ENCODE measurements at regions not wholly inside any gene's neighbourhood (a gene's known extent, or its start where the extent isn't known, plus 50 kb on each side); places are given as distances from the start of the nearest gene placed in this dataset.

GRCh38 chr3:61372723-61373122 lies 121.5 kb upstream of the FHIT start:
- no peaks in the 10 kb centered on the region for H3K36me3 ChIP-seq (ENCODE audit: control insufficient read depth in 2 of 2, insufficient read depth in 2 of 2, low read length in 1 of 2)
- no peak overlapping the region for H2AFZ ChIP-seq (ENCODE audit: control insufficient read depth, low read depth, low read length)
- CTCF ChIA-PET, result interaction anchor here (0.8 to 4.7 kb wide), 7 partner anchors 8 to 816 kb away, joined by 3 to 32 read pairs (median 5); no protein-coding TSS in a partner anchor
- in situ Hi-C loops (cut with MboI), result loop anchor here (10.0 kb wide), 2 partner anchors 618 to 1798 kb away; no protein-coding TSS in a partner anchor
- no peak overlapping the region for H3K9ac ChIP-seq (ENCODE audit: control insufficient read depth, insufficient read depth, low read length)
- H3K4me3 ChIP-seq, result no peak overlapping the region
- 97% methylated on average over 1 of the region's 1 CpG for WGBS (ENCODE audit: insufficient coverage, insufficient replicate concordance, low lambda C conversion rate, missing lambda C conversion rate)
- no peaks in the 10 kb centered on the region for H3K79me2 ChIP-seq (ENCODE audit: control insufficient read depth, insufficient read depth, low read length)
- no peaks in the 10 kb centered on the region for H3K4me1 ChIP-seq (ENCODE audit: control insufficient read depth, insufficient read depth, low read length)
- FAIRE-seq (no peak), ATAC-seq (no peak), DNase-seq (ENCODE audit: low read depth, low spot score) (no peak)
- RAD21 ChIA-PET (ENCODE audit: unreplicated experiment), result no interaction called here
- no TSS peak for BruUV-seq (replicated peaks)
- H3K27me3 ChIP-seq (replicated peaks in 1 of 2; ENCODE audit: control insufficient read depth in 2 of 2, insufficient read depth in 2 of 2, low read length in 1 of 2), result peaks cover 0 to 1% of the 10 kb centered on the region in 2 experiments; a peak in 1 of 4 replicates
- H3K9me3 ChIP-seq (replicated peaks; ENCODE audit: control insufficient read depth, insufficient read depth, low read length), result no peaks in the 10 kb centered on the region
- POLR2A ChIA-PET, result no interaction called here
- no peak overlapping the region for H3K4me2 ChIP-seq (ENCODE audit: control insufficient read depth, insufficient read depth)
- intact Hi-C loops (cut with micrococcal nuclease; ENCODE audit: unreplicated experiment), result loop anchor here (10.0 kb wide), 2 partner anchors 788 to 1798 kb away; no protein-coding TSS in a partner anchor
- SMC1A ChIA-PET (ENCODE audit: uncharacterized antibody, unreplicated experiment), result interaction anchor here (3.1 kb wide), 1 partner anchor 158 kb away, joined by 24 read pairs; no protein-coding TSS in a partner anchor
- H4K20me1 ChIP-seq (ENCODE audit: control insufficient read depth, insufficient read depth), result no peaks in the 10 kb centered on the region
- H3K27ac ChIP-seq (ENCODE audit: control insufficient read depth, insufficient read depth), result no peak overlapping the region
- TF ChIP-seq GABPA (IDR thresholded peaks at IDR 0.05; ENCODE audit: low read depth), result no peak
- no peak for TF ChIP-seq BCL11A (IDR thresholded peaks at IDR 0.05; ENCODE audit: low read depth, low read length)
- TF ChIP-seq CREB1 (IDR thresholded peaks at IDR 0.05; ENCODE audit: low read depth), result no peak
- no peak for TF ChIP-seq IRF3 (IDR thresholded peaks at IDR 0.05)
- TF ChIP-seq DPF2 (IDR thresholded peaks at IDR 0.05), result no peak
- TF ChIP-seq ZBTB11 (CRISPR knock-in tag; IDR thresholded peaks at IDR 0.05), result no peak
- no peak for TF ChIP-seq NFYB (IDR thresholded peaks at IDR 0.05; ENCODE audit: insufficient read depth, low read depth, low read length)
- no peak for TF ChIP-seq RAD21 (IDR thresholded peaks at IDR 0.05; ENCODE audit: insufficient read depth, low read depth, low read length)
- TF ChIP-seq ATF7 (IDR thresholded peaks at IDR 0.05; ENCODE audit: low read depth), result no peak
- TF ChIP-seq PAX8 (IDR thresholded peaks at IDR 0.05), result no peak
- TF ChIP-seq MAX (IDR thresholded peaks at IDR 0.05; ENCODE audit: low read depth, low read length), result no peak
- TF ChIP-seq ZNF274 (IDR thresholded peaks at IDR 0.05; ENCODE audit: insufficient read depth, insufficient read length), result no peak
- no peak for TF ChIP-seq BMI1 (IDR thresholded peaks at IDR 0.05; ENCODE audit: borderline replicate concordance)
- no peak for TF ChIP-seq TCF12 (IDR thresholded peaks at IDR 0.05; ENCODE audit: low read depth, low read length)
- no peak for TF ChIP-seq E2F8 (IDR thresholded peaks at IDR 0.05; ENCODE audit: low read depth, partially characterized antibody)
- no peak for TF ChIP-seq RELB (IDR thresholded peaks at IDR 0.05; ENCODE audit: low read depth)
